GM18511 (cell line): ENCODE measurements at regions not wholly inside any gene's neighbourhood (a gene's known extent, or its start where the extent isn't known, plus 50 kb on each side); places are given as distances from the start of the nearest gene placed in this dataset.

Source experiments
- ATAC-seq: cut with Tn5 transposase; IDR thresholded peaks from one replicate; pipeline ENCODE4 v1.9.1; 2021; ENCODE audit warnings: mild to moderate bottlenecking, moderate library complexity; ENCODE audit not compliant: unreplicated experiment

DNA sequence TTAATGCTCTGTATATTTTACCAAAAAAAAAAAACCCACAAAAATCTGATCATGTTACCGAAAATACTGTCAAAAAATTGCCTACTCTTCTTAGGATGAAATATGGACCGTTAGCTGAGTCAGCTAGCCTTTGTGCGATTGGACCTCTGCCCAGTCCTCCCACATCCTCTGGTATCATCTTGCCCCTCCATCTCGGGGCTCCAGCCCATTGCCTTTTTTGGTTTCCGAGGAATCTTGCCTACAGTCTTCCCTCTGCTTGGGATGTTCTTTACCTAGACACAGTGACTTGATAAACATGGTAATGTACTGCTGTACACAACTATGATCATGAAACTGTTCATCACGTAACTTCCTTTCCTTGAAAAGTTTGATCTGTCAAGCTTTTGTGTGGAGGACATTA is 371.4 kb downstream of the SV2B start:
- no peak for ATAC-seq

DNA sequence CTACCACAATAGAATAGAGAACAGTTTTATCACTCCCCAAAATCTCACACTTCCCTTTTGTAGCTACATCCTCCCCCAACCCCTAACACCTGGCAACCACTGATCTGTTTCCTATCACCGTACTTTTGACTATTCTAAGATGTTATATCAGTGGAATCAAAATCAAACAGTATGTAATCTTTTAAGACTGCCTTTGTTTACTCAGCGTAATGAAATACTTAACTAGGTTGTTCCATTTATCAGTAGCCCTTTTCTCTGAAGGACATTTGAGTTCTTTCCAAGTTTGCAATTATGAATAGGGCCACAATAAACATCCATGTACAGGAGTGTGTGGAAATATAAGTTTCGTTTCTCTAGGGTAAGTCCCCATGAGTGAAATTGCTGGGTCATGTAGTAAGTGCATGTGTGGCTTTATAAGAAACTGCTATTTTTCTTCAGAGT is 372.3 kb downstream of the SV2B start:
- no peak for ATAC-seq

GRCh38 chr15:91473894-91474545 is 374.0 kb downstream of the SV2B start:
- ATAC-seq = no peak

DNA sequence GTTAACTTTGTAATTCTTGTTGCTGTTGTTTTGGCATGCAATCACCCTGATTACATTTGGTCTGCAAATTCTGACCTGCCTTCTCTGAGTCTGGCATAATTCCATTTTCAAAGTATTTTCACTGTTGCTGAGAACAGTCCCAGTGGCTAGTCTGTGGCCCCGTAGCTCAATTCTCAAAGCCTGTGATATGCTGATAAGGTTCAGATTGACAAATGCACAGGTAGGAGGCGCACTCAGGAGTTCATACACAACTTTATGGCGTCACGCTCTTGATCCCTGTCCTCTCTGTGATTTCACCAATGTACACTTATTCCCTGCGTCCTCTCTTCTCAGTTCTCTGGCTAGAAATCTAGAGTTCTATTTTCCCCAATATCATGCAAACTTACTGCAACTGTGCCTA is 376.6 kb upstream of the SLCO3A1 start:
- ATAC-seq = no peak

DNA sequence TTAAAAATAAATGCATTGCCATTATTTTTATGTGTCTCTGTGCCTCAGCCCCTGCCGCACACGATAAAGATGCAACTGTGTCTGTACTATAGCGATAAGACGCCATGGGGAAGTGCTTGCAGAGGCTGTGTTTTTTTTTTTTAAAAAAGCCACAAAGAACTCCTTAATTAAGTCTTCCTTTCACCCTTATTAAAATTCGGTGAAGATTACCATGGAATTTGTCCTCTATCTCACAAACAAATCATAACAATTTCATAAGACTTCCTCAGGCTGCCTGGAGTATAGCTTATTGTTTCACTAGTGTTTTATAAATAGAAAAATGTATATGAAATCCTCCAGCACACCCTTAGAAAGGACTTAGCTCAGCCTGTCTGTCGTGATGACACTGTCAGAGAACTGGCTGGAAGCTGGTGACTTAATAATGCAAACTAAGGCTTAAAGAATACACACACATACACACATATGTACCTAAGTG is 374.8 kb upstream of the SLCO3A1 start:
- ATAC-seq = no peak

DNA sequence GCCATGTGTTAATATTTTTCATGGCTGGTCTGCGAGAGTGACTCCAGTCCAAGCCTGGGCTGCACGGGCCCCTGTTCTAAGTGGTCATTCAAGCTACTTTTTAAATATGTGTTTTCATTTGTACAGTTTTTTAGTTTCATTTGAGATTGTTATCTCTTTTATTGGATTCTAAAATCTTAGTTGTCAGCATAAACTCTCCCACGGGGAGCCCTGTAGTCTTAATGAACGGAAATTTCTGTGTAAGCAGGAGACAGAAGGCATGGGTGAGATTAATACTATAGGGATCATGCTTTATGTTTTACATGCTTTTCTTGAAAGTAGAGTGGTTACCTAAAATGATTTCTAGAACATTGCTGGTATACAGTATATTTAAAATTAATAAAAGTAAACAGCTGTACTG is 373.1 kb upstream of the SLCO3A1 start:
- ATAC-seq = no peak

GRCh38 chr15:91482799-91483198 is 370.7 kb upstream of the SLCO3A1 start:
- ATAC-seq = no peak

DNA sequence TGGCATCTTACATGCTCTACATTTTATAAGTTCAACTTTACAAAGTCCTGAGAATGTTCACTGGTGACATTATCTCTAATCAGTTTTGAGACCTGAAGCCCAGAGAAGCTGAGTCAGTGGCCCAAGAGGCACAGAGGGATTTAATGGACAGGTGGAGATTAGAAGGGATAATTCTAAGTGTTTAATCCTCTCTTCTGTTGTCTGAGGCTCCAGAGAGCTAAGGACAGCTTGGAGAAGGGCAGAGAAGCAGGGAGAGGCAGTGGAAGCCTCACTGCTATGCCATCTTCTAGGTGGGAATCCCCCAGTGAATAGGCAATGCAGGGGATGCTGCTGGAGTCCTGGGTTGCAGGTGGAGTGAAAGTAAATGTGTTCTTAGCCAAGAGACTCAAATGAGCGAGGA is 369.4 kb upstream of the SLCO3A1 start:
- ATAC-seq = no peak

GRCh38 chr15:91488452-91488851 is 365.1 kb upstream of the SLCO3A1 start:
- no peak for ATAC-seq

DNA sequence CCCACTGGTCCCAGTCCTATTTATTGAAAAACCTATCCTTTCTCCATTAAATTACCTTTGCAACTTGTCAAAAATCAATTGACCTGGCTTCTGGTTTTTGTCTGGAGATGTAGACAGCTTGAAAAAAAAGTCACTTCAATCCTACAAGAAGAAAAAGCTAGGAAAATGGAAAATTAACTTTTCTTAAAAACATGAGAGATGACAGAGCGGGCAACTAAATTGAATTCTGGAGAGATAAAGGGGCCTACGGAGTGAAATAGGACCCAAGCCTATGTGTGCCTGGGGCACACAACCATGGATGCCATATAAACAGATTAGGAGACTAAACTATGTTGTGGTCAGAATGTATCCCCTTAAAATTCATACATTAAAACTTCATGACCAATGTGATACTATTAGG is 363.3 kb upstream of the SLCO3A1 start:
- ATAC-seq = no peak

GRCh38 chr15:91491101-91491950 is 362.2 kb upstream of the SLCO3A1 start:
- no peak for ATAC-seq

- ATAC-seq = no peak
Observed at GRCh38 chr15:91496754-91497691, 356.5 kb upstream of the SLCO3A1 start.

- no peak for ATAC-seq
Observed at GRCh38 chr15:91498046-91498748, 355.3 kb upstream of the SLCO3A1 start.

- ATAC-seq = no peak
Observed at GRCh38 chr15:91498749-91499062, 354.8 kb upstream of the SLCO3A1 start.

- ATAC-seq = no peak
Observed at GRCh38 chr15:91499774-91500383, 353.6 kb upstream of the SLCO3A1 start.

GRCh38 chr15:91508633-91509032 is 344.9 kb upstream of the SLCO3A1 start:
- no peak for ATAC-seq

GRCh38 chr15:91514147-91514546 is 339.4 kb upstream of the SLCO3A1 start:
- ATAC-seq = no peak

DNA sequence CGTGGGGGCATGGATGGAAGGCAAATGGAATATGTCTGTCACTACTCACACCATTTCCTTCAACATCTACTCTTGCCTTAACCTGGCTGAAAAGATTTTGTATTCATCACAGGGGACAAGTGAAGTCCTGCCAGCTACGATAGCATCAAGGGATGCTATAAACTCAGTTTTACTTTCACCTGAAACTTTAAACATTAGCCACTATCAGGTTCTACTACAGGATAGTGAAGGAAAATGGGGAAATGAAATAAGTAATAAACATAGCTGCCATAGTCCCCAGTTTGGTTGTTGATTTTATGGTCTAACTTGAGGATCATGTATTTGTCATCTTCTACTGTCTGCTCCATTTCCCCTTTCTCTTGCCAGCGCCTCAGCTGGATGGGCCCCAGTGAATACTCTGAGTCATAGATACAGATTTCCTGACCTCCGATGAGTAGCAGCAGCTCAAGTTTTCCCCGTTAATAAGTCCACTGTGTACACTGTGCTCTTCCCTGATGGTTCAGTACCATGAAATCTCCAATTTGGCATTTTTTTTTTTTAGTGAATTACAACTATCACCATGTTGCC is 338.2 kb upstream of the SLCO3A1 start:
- no peak for ATAC-seq

DNA sequence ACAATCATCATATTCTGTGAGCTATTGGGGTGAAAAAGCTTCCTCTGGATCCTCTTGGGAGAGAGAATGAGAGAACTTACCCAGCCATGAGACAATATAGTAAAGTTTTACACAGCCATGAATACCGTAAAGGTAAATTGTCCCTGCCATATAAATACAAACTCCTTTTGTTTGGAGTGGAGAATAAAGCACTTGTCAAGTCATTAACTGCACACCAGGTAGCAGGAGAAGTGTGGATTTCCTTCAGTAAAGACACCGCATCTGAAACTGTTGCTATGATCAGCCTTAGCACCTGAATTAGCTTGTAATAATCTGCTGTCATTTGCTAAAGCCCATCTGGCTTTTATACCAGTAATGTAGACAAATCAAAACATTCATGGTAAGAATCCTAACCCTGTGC is 336.6 kb upstream of the SLCO3A1 start:
- ATAC-seq = no peak
